NCI-H2107 treated with DMSO at 0.1 percent for 48 hours (cell line): ENCODE measurements at regions not wholly inside any gene's neighbourhood (a gene's known extent, or its start where the extent isn't known, plus 50 kb on each side); places are given as distances from the start of the nearest gene placed in this dataset.
"Not testable (repeated sequence)": the region's sequence is repeated elsewhere in the genome, so short reads cannot be mapped to it uniquely, and the experiment has no call there.

ENCODE experiments used
- DNase-seq: peaks from one replicate; lab custom pipeline; 2025; ENCODE audit not compliant: unreplicated experiment; lab: John Stamatoyannopoulos, UW

DNA sequence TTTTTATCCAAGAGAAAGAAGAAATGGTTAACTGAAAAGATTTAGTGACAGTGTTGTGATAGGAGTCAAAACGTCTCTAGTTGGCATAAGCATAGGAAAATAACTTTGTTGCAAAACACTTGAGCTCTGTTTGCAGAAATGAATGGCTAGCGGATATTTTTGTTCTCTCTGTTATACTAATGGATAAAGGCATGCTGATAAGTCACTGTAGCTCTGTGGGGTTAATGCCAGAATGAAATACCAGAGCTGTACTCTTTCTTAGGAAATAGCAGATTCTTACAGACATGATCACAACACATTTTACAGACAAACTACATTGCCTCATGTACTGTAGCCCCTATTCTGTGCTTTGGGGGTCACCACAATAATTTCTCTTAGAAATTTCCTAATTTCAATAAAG is 202.8 kb downstream of the DMRTA1 start:
- DNase-seq, result no peak

DNA sequence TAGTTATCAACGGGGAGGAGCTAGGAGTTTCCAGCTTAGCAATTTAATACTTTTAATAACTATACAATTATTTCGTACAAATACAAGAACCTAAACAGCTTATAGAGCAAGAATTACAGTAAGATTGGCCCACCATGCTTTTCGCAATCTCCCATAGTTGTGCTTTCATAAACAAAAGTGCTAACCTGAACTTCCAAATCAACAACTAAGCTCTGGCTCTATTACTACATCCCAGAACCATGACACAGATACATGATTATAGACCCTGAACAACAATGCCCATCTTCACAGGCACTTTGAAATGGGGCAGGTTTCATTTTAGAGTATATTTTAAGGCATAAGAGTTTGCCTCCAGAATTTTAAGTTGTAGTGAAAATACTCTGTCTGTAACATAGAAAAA is 203.5 kb downstream of the DMRTA1 start:
- no peak for DNase-seq

DNA sequence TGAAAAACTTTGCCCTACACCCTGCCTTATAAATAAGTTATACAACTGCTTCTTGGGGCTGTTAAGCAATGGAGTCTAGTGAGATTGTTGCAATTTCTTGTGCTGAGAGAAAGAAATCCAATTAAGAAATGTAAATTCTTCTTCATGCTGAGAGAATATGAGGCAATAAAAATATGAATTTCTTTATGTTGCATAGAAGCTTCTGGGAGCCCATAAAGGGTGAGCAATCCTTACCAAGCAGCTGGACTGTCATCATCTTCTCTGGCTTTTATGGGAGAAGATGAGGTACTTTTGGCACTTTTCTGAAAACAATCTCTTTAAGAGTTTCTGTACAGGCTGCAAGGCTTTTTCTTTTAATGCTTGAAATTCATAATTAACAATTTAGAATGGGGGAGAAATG is 204.3 kb downstream of the DMRTA1 start:
- no peak for DNase-seq

DNA sequence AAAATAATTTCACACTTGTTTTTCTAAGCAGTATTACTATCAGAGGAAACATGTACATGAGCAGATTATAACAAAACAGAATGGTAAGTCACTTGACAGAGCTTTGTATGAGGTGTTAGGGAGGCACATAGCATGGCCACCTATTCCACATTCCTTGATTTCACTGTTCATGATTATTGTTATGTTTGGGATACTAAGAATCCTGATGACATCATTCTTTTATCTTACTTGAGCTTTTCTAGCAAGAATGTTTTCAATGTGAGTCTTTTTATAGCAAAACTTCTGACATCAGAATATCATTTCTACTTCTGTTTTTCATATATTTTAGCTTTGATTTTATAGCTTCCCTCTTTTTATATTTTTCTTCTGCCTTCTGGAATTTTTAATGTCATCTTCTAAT is 208.2 kb downstream of the DMRTA1 start:
- DNase-seq, result no peak

DNA sequence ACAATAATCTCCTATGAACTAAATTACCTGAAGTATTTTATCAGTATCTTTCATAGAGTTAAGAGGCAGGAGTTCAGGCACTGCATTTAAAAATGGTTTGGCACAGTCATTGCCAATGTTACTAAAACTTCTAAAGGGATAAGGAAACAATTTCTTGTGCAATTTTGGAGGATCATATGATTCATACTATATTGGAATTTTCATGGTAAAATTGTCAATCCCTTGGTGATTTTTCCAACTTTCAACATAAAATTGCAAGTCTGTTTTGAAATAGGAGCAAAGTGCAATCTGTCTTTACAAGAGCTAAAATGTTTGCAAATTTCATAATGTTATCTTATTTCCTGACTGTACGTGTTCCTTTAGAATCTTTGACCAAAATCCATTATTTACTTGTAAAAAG is 211.1 kb downstream of the DMRTA1 start:
- DNase-seq, result no peak

DNA sequence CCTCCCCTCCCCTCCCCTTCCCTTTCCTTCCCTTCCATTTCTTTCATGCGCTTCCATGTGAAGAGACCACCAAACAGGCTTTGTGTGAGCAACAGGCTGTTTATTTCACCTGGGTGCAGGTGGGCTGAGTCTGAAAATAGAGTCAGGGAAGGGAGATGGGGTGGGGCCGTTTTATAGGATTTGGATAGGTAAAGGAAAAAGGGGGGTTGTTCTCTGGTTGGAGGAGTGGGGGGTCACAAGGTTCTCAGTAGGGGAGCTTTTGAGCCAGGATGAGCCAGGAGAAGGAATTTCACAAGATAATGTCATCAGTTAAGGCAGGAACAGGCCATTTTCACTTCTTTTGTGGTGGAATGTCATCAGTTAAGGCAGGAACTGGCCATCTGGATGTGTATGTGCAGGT is 211.9 kb downstream of the DMRTA1 start:
- DNase-seq, result not testable (repeated sequence)

DNA sequence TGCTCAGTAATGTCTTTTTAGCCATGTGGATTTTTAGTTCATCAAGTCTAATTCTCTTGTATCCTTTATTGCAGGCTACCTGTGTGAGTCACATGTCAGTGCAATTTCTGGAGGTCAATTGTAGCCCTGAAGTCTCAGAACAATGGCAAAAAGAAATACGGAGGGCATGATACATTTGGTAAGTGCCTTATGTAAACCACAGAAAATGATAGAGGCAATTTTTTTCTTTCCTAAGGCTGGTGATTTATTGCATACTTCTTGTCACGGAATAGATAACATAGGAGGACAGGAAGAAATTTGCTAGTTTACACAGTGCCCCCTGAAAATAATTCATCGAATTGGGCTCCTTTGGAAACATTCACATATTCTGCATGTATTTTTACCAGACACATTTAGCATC is 235.9 kb downstream of the DMRTA1 start:
- DNase-seq, result no peak

DNA sequence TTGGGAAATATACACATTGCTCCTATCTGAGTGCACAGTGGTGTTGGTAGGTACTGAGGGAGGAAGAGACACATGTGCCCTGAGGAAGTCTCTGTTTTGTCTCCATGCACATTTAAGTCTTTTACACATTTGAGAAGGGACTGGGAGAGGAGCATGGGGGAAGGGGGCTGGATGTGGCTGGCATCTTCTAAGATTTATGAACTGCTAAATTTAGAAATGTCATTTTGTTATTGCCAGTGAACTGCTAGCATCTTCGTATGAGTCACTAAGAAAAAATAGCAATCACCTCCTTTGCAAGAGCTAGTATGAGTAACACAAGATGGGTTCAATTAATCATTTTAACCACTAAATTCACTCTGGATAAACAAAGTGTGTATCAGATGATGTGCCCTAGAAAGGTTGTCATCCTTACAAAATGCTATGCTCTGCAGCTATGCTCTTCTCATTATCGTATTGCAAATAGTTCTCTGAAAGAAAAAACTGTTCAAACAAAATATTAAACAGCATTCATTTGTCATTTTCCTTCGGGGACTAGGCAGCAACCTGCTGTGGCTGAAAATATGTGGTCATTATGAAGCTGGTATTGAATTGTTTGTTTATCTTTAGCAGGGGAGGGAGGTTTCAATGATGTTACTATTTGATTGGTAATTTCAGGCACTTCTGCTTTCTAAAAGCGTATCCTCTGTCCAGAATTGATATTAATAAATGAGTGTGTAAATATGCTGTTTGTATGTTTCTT is 236.5 kb downstream of the DMRTA1 start:
- DNase-seq, result no peak

DNA sequence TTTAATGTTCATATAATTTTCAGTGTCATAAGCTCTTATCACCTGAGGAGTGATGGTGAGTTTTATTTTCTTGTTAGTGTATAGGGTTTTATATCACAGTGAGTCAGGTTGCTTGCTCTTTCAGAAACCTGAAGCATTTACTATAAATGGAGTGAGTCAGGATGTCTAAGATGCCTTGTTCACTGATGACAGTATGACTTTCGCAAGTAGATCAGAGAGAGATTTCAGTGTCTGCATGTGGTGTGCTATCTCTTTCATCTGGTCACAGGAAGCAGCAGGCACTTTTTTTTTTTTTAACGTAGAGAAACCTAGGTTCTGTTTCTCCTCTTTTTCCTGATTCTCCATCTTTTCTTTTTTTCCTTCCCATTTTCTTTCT is 237.1 kb downstream of the DMRTA1 start:
- DNase-seq, result no peak

DNA sequence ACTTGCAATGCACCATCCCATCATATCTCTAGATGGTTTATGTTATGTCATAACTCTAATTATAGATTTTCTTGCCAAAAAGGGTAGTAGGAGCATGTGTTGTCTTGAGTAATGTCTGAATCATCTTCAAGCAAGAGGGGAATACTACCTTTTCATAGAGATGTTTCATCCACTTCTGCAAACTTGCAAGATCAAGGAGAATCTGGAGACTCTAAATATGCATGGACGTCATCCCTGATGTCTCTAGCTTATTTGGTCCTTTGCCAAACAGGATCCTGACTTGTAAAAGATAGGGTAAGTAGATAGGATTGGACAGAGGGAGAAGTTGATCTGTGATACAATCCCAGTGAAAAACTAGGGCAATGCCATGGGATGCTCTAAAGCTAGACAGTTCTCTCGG is 246.5 kb downstream of the DMRTA1 start:
- DNase-seq, result no peak

DNA sequence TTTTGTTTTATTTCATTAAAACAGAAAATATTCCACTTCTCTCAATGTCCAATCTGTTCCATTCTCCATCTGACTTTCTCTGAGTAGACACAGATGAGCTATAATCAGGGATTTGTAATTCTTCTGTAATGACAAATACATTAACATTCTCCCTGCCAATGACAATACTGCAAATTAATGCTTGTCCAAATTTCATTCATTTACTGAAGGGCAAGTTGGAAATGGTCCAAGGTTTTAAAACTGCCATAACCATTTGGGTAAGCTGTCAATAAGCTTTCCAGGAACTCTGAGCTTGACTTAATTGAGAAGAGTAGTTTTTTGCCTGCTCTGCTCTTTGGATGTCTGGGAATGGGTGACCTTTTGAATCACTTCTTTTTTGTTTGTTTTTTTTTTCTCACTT is 253.5 kb downstream of the DMRTA1 start:
- DNase-seq, result no peak

DNA sequence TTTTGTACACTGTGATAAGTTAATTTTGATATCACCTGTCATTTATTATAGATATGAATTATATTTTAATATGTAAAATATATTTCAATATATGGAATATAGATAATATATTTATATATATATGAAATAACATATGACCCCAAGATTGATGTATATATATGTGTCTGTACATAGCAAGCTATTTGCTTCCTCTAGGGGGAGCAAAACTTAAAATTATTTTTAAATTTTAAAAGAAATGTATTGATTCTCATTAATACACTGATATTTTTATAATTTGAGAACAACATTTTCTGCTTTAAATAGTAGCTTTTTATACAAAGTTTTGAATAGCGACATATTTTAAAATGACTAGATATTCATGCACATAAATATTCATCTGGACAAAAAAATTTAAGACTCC is 272.0 kb downstream of the DMRTA1 start:
- no peak for DNase-seq

DNA sequence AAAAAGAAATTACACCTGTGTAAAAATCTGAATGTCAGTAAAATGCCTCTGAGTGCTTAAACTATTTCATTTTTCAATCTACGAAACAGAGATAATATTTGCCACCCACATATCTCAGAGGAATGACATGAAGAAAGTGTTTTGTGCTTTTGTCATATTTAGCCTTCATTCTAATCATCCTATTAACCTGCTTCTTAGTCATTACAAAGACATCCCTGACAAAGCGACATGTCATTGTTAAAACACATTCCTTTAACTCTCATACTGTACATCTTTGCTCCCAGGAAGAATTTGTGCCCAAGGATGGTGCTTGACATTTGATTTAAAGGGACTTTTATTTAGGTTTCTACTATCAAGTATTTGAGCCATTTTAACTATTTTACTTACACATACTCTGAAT is 275.9 kb downstream of the DMRTA1 start:
- no peak for DNase-seq

DNA sequence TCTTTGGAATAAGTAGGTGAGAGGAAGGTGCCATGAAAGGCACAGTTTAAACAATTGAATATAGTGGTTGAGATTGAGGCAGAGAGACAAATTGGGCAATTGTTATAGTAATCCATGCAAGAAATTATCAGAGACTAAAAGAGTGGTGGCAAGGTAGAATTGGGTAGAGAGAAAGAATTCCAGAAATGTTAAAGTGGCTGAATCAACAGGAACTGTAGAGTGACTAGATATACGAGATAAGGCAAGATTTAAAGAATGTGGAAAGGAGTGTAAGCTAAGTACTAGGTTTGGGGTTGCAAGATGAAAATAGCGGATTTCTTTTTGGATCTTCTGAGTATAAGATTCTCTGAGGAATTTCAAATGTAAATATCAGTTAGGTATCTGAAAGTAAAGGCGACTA is 285.2 kb downstream of the DMRTA1 start:
- DNase-seq, result no peak

DNA sequence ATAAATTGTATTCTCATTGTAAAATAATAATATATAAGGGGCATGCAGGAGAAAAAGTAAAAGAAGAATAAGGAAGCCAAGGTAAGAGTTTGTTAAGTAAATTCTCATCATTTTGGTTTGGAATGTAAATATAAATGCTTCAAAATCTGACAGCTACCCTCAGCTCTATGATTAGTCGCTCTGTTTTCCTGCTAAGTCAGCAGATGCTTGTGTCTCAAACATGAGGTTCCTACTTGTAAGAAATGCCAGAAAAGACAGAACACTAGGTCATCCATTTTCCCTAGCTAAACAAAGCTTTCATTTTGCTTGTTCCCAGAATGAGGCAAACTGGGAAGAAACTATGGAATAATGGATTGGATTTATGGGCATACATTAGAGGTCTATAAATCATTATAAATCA is 293.1 kb downstream of the DMRTA1 start:
- DNase-seq, result no peak

DNA sequence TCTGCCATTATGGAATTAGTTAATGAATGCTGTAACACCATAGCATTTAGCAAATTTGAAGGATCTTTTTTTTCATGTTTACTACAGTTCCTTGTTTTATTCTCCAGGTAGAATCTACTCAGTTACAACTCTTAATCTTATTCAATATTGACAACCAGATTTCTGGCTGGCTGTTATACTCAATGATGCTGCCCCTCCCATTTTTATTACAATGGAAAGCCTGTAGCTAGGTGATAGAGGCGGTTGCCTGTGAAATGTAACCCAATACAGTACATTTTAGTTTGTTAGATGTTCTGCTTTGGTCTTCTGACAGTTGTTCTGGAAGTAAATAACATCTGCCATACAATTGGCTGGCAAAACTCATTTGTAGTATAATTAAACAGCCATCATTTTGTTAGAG is 294.2 kb downstream of the DMRTA1 start:
- DNase-seq, result no peak

DNA sequence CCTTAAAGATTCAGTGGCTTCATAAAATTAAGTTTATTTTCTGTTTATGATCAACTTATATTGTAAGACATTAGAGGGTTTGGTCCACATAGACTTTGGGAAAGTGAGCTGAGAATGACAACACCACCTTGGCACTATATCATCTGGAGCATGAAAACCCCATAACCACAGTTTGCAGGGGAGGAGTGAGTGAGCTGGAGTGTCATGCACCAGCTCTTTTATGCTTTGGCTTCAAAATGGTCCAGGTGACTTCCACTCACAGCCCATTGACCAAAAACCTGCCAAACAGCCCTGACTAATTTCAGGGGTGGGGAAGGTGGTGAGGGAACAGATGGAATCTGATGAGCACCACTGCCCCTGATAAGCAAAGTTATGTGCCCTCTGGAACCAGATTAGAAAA is 295.8 kb downstream of the DMRTA1 start:
- no peak for DNase-seq

DNA sequence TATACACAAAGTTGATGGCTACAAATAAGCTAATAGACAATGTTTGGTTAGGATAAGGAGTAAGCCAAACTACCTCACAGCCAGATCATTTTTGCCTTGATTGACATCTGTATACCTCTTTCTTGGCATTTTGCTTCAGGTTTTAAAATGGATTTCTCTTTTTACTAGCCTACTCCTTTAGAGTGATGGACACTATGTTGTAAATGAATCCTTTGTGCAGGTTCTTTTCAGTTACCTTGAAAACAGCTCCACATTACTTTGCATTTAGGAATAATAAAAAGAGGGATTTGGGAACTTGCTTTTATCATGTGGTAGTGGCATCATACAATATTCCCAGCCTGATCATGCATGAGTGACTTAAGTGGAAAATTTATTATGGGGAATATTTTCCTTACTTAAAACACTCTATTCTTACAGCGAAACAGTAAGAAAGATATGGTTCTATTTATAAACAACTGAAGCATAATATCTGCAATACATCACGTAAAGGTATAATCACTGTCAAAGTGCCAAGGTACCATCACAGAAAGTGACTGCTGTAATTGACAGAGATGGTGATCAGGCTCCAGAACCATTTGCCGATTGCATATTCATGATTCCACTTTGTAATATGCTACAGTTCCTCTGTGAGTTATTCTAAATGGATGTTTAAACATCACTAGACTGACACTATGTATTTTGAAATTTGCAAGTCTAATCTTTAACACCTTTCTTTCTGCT is 327.0 kb downstream of the DMRTA1 start:
- no peak for DNase-seq

DNA sequence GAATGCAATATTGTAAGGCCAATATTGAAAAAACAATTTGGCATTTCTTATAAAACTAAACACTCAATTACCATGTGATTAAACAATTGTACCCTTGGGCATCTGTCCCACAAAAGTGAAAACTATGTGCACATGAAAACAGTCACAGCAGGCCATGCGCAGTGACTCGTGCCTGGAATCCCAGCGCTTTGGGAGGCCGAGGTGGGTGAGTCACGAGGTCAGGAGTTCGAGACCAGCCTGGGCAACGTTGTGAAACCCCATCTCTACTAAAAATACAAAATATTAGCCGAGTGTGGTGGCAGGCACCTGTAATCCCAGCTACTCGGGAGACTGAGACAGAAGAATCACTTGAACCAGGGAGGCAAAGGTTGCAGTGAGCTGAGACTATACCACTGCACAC is 343.7 kb downstream of the DMRTA1 start:
- DNase-seq, result no peak

DNA sequence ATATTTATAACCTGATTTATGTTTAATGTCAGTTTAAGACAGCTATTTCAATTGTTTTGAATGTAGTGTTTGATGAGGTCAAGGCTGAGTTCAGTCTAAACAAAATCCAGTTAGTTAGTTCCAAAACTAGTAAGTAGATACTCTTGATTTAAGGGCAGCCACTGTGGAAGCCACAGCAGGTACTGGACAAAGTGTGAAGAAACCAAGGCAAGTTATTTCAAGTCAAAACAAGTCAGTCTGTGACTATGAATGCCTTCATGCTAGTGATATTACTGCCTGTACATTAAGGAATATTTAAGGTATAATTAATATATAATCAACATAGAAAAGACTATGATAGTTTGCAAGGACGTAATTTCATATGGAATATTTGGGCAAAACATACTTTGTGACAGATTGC is 362.3 kb downstream of the DMRTA1 start:
- no peak for DNase-seq

DNA sequence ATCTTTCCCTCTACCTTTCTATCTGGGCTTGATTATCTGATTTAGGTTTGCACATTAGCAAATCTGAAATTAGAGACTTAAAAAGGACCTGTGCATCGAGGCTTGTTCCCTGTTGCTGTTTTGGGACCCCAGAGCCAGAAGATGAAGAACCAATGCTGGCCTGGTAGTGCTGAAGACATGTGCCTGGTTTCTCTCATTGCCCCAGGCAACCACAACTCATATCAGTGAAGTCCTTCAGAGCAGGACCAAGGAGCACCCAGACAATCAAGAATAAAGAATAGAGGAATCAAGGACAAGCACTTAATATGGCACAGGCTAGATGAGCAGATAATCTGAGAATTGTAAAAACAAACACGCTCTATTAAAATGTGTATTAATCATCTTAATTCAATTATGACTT is 362.7 kb downstream of the DMRTA1 start:
- DNase-seq, result no peak

DNA sequence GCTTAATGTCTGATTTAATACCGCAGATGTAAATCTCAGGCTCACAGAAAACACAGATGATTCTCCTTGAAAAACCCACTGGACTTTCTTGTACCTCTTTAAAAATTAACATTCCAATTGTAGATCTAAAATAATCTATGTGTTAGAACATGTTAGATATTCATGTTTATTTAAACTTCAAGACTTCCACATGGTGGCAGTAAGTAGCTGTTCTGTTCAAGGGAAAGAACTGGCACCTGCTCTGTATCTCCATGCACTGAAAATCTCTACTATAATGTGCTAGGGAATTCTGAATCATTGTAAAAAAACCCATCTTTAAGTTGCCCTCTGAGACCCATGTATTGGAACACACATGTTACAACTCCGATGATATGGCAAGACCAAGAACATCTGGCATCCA is 366.9 kb downstream of the DMRTA1 start:
- DNase-seq, result no peak

DNA sequence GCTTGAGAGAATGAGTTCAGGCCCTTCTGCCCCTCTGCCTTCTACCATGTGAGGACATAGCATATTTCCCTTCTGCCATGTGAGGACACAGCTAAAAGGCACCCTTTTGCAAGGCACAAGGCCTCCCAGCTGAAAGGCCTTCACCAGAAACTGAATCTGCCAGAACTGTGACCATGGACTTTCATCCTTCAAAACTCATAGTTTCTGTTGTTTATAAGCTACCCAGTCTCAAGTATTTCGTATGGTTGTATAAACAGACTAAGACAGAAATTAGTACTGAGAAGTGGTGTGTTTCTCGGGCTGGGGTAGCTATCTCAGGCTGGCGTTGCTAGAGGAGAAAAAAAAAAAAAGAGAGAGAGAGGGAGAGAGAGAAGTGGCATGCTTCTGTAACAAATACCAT is 368.6 kb downstream of the DMRTA1 start:
- DNase-seq, result no peak
